ENCODE measurements at regions not wholly inside any gene's neighbourhood (a gene's known extent, or its start where the extent isn't known, plus 50 kb on each side); places are given as distances from the start of the nearest gene placed in this dataset.

GRCh38 chr3:31349001-31349748 lies 183.6 kb upstream of the STT3B start:
- no peak for DNase-seq
- Mint-ChIP-seq H3K4me3 (no peak overlapping the region), H3K27ac (no peak overlapping the region), H3K27me3 (ENCODE audit: insufficient read depth) (peaks cover 2% of the 10 kb centered on the region; the same call in 1 of the 2 replicates), H3K36me3 (ENCODE audit: low read depth) (no peaks in the 10 kb centered on the region), H3K9me3 (no peaks in the 10 kb centered on the region; the same call in 1 of the 2 replicates), H3K4me1 (ENCODE audit: low read depth) (0 out of 2 replicates have a peak, but pooled peaks cover 2% of the 10 kb centered on the region)
- no peak for TF ChIP-seq CTCF (IDR thresholded peaks at IDR 0.05)

GRCh38 chr3:31350307-31350706 lies 182.4 kb upstream of the STT3B start:
- no peak for TF ChIP-seq CTCF (IDR thresholded peaks at IDR 0.05)
- Mint-ChIP-seq H3K27ac (no peak overlapping the region), H3K36me3 (ENCODE audit: low read depth) (no peaks in the 10 kb centered on the region), H3K4me3 (no peak overlapping the region), H3K4me1 (ENCODE audit: low read depth) (0 out of 2 replicates have a peak, but pooled peaks cover 5% of the 10 kb centered on the region), H3K9me3 (no peaks in the 10 kb centered on the region; the same call in 1 of the 2 replicates), H3K27me3 (ENCODE audit: insufficient read depth) (peaks cover 2% of the 10 kb centered on the region; the same call in 1 of the 2 replicates)
- no peak for DNase-seq

GRCh38 chr3:31352331-31352730 lies 180.4 kb upstream of the STT3B start:
- Mint-ChIP-seq H3K36me3 (ENCODE audit: low read depth) (0 out of 2 replicates have a peak, but pooled peaks cover 4% of the 10 kb centered on the region), H3K9me3 (no peaks in the 10 kb centered on the region), H3K27ac (no peak overlapping the region), H3K27me3 (ENCODE audit: insufficient read depth) (peaks cover 2% of the 10 kb centered on the region), H3K4me1 (ENCODE audit: low read depth) (0 out of 2 replicates have a peak, but pooled peaks cover 5% of the 10 kb centered on the region), H3K4me3 (no peak overlapping the region)
- no peak for DNase-seq
- no peak for TF ChIP-seq CTCF (IDR thresholded peaks at IDR 0.05)

- H3K27me3 Mint-ChIP-seq (ENCODE audit: insufficient read depth): peaks cover 2% of the 10 kb centered on the region
- 0 out of 2 replicates have a peak, but pooled peaks cover 5% of the 10 kb centered on the region for H3K4me1 Mint-ChIP-seq (ENCODE audit: low read depth)
- DNase-seq: no peak
- H3K4me3 Mint-ChIP-seq: no peak overlapping the region
- H3K9me3 Mint-ChIP-seq: no peaks in the 10 kb centered on the region
- no peak overlapping the region for H3K27ac Mint-ChIP-seq
- H3K36me3 Mint-ChIP-seq (ENCODE audit: low read depth): peaks cover 9% of the 10 kb centered on the region; the same call in 1 of the 2 replicates
- no peak for TF ChIP-seq CTCF (IDR thresholded peaks at IDR 0.05)
These were observed 179.6 kb upstream of the STT3B start for GRCh38 chr3:31353166-31353565.

GRCh38 chr3:31354373-31354772 lies 178.4 kb upstream of the STT3B start:
- Mint-ChIP-seq H3K4me1 (ENCODE audit: low read depth) (0 out of 2 replicates have a peak, but pooled peaks cover 5% of the 10 kb centered on the region), H3K4me3 (no peak overlapping the region), H3K36me3 (ENCODE audit: low read depth) (peaks cover 9% of the 10 kb centered on the region; the same call in 1 of the 2 replicates), H3K9me3 (no peaks in the 10 kb centered on the region), H3K27ac (no peak overlapping the region), H3K27me3 (ENCODE audit: insufficient read depth) (no peaks in the 10 kb centered on the region; the same call in 1 of the 2 replicates)
- no peak for DNase-seq
- TF ChIP-seq CTCF (IDR thresholded peaks at IDR 0.05): no peak
